G401 (cell line): ENCODE measurements at regions not wholly inside any gene's neighbourhood (a gene's known extent, or its start where the extent isn't known, plus 50 kb on each side); places are given as distances from the start of the nearest gene placed in this dataset.
A peak's percentile ranks its signal among the peaks of the same experiment; 100 is the strongest.

Experiments used
- DNase-seq: peaks from one replicate; pipeline ENCODE4 v3.0.0-alpha.2; 2015; ENCODE audit warnings: low spot score
- in situ Hi-C: cut with HindIII; loops from 2 replicates; pipeline ENCODE4 v1.10.0; 2016; ENCODE audit warnings: low sequenced_read_pairs, mixed read lengths

- in situ Hi-C loops = no loop called here
- DNase-seq = no peak
Observed at GRCh38 chr10:111745982-111746381, 437.6 kb downstream of the GPAM start.

- in situ Hi-C loops = no loop called here
- DNase-seq = no peak
Observed at GRCh38 chr10:111747751-111748150, 435.8 kb downstream of the GPAM start.

- in situ Hi-C loops = no loop called here
- no peak for DNase-seq
Observed at GRCh38 chr10:111748184-111748583, 435.4 kb downstream of the GPAM start.

- no peak for DNase-seq
- in situ Hi-C loops = no loop called here
Observed at GRCh38 chr10:111750165-111750849, 433.3 kb downstream of the GPAM start.

- in situ Hi-C loops = no loop called here
- DNase-seq = peak; percentile 33
Observed at GRCh38 chr10:111756217-111757061, 427.1 kb downstream of the GPAM start.

GRCh38 chr10:111758593-111758992 lies 425.0 kb downstream of the GPAM start:
- in situ Hi-C loops = no loop called here
- no peak for DNase-seq

- DNase-seq = no peak
- in situ Hi-C loops = no loop called here
Observed at GRCh38 chr10:111762114-111762513, 421.5 kb downstream of the GPAM start.

- in situ Hi-C loops = no loop called here
- no peak for DNase-seq
Observed at GRCh38 chr10:111765216-111765615, 418.3 kb downstream of the GPAM start.

- DNase-seq = no peak
- in situ Hi-C loops = no loop called here
Observed at GRCh38 chr10:111766464-111766863, 417.1 kb downstream of the GPAM start.

GRCh38 chr10:111767661-111768060 lies 415.9 kb downstream of the GPAM start:
- in situ Hi-C loops = no loop called here

GRCh38 chr10:111773950-111774349 lies 409.6 kb downstream of the GPAM start:
- DNase-seq = no peak
- in situ Hi-C loops = no loop called here

More at GRCh38 chr10:111767661-111768060, 415.9 kb downstream of the GPAM start:
- DNase-seq = no peak

GRCh38 chr10:111774486-111774885 lies 409.1 kb downstream of the GPAM start:
- peak; percentile 66 for DNase-seq
- in situ Hi-C loops = no loop called here

- in situ Hi-C loops = no loop called here
- peak; percentile 97 for DNase-seq
Observed at GRCh38 chr10:111784436-111784835, 399.1 kb downstream of the GPAM start.

- DNase-seq = peak; percentile 77
- in situ Hi-C loops = no loop called here
Observed at GRCh38 chr10:111784946-111785465, 398.6 kb downstream of the GPAM start.

- no peak for DNase-seq
- in situ Hi-C loops = no loop called here
Observed at GRCh38 chr10:111785921-111786320, 397.6 kb downstream of the GPAM start.

- DNase-seq = no peak
- in situ Hi-C loops = no loop called here
Observed at GRCh38 chr10:111789821-111790220, 393.7 kb downstream of the GPAM start.

GRCh38 chr10:111801841-111802240 lies 381.7 kb downstream of the GPAM start:
- in situ Hi-C loops = no loop called here
- DNase-seq = no peak

- DNase-seq = no peak
- in situ Hi-C loops = no loop called here
Observed at GRCh38 chr10:111804781-111805180, 378.8 kb downstream of the GPAM start.

GRCh38 chr10:111811517-111811916 lies 372.0 kb downstream of the GPAM start:
- DNase-seq = no peak
- in situ Hi-C loops = no loop called here

- no peak for DNase-seq
- in situ Hi-C loops = no loop called here
Observed at GRCh38 chr10:111820471-111820870, 363.1 kb downstream of the GPAM start.
